ENCODE measurements at regions not wholly inside any gene's neighbourhood (a gene's known extent, or its start where the extent isn't known, plus 50 kb on each side); places are given as distances from the start of the nearest gene placed in this dataset.
A peak's percentile ranks its signal among the peaks of the same experiment; 100 is the strongest.
"Not testable (repeated sequence)": the region's sequence is repeated elsewhere in the genome, so short reads cannot be mapped to it uniquely, and the experiment has no call there.

GRCh38 chr12:72168851-72169250 lies 103.3 kb upstream of the TRHDE start:
- no peak for DNase-seq

DNA sequence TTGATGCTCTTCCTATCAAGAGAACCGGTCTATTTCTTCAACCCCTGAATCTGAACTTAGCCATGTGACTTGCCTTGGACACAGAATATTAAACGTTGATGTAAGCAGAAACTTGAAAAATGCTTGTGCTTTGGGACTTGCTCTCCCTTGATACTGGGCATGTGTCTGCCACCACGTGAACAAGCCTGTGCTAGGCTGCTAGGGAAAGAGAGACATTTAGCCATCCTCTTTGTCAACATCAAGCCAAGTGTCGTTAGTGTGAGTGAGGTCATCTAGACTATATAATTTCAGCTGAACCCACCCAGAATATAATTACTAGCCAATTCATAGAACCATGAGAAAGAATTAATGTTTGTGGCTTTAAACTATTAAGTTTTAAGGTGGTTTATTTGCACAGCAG lies 98.2 kb upstream of the TRHDE start:
- no peak for DNase-seq

- DNase-seq, result no peak
Measured at GRCh38 chr12:72178244-72178643, 93.9 kb upstream of the TRHDE start.

DNA sequence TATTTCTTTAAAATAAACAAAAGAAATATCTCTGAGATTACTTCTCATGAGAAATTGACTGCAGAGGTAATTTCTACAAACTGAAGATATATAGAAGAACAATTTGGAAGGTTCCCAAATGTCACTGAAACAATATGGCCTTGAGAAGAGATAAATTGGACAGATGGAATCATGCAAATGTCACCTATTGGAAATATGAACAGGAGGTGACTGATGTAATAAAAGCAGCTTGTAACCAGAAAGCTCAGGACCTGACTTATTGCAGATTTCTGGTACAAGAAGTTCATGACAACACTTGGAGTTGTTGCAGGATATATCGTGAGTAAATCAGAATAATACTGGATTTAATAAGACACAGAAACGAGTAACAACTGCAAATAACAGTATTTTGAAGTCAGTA lies 93.3 kb upstream of the TRHDE start:
- DNase-seq, result no peak

DNA sequence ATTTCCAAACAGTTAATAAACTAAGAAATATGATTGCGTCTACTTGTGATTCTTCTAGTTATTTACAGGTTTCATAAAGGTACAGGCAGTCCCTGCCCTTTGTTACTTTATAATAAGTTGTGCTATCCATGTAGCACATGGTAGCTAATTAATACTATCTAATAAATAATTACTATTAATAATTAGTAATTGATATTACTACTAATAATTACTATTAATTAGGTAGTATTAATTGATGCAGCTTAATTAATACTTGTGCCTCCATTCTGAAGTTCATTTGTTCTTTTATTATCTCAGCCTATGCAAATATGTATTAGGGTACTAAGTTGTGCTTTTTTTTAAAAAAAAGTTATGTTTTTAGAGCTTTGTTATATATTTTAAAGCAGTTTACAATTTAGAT lies 92.3 kb upstream of the TRHDE start:
- DNase-seq, result no peak

DNA sequence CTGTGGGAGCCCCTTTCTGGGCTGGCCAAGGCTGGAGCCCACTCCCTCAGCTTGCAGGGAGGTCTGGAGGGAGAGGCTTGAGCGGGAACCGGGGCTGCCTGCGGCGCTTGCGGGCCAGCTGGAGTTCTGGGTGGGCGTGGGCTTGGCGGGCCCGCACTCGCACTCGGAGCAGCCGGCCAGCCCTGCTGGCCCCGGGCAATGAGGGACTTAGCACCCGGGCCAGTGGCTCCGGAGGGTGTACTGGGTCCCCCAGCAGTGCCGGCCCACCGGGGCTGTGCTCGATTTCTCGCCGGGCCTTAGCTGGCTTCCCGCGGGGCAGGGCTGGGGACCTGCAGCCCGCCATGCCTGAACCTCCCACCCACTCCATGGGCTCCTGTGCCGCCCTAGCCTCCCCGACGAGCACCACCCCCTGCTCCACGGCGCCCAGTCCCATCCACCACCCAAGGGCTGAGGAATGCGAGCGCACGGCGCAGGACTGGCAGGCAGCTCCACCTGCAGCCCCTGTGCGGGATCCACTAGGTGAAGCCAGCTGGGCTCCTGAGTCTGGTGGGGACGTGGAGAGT lies 87.1 kb upstream of the TRHDE start:
- DNase-seq, result not testable (repeated sequence)

- no peak for DNase-seq
Measured at GRCh38 chr12:72189266-72189665, 82.9 kb upstream of the TRHDE start.

DNA sequence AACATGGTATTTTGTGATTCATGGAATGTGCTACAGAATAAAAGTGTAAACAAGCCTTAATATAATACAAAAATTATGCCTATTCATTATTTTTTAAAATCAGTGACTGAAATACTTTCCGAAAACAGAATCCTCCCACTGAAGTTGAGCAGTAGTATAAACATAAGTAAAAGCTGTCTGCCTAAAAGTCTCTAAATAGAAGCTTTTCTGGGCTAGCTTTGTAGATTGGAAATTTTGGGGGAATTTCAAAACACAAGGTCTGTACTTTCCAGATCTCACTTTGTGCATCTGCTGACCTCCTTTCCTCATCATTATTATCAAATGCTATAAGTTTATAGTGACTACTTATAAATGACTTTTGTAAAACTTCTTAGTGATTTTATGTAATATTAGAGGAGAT lies 80.4 kb upstream of the TRHDE start:
- DNase-seq, result no peak

GRCh38 chr12:72197790-72198189 lies 74.4 kb upstream of the TRHDE start:
- DNase-seq, result no peak

- no peak for DNase-seq
Measured at GRCh38 chr12:72201457-72201856, 70.7 kb upstream of the TRHDE start.

DNA sequence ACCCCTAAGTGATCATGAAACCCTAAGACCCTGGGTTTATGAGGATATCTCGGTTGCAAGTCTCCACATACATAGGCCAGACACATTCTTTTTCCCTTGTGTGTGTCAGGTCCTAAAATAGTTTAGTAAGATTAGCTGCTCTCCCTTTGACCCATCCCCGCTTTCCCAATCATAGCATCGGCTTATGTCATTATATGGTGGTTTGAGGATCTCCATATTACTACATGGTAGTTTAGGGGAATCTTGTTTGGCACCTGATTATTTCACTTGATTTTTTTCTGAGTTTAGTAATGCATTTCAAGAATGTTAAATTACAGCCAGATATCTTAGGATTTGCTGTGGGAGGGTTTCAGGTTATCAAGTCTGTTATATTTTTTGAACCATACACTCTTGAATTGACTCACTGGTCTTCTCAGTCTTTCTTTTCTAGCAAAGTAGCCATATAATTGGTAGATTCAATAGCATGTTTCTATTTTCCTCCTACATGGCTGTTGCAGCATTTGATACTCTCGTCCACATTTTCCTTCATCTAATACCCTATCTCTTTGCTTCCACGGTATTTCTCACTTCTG lies 68.3 kb upstream of the TRHDE start:
- no peak for DNase-seq

DNA sequence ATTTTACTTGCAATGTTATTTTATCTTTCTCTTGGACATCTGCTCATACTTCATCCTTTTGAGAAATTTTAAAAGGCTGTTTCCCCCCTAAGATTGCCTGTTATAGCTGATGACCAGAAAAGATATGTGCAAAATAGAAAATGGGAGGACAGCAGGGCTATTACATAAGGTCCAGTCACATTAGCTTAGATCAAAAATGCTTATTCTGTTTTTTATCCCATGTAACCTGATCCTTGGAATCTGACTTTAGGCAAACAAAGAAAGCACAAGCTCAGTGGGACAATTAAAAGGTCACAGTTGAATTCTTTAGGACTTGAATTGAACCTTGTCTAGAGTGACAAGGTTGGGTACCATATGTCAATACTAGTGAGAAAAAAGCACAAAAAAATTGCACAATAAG lies 65.1 kb upstream of the TRHDE start:
- DNase-seq, result peak; percentile 40

- no peak for DNase-seq
Measured at GRCh38 chr12:72207486-72208409, 64.4 kb upstream of the TRHDE start.

DNA sequence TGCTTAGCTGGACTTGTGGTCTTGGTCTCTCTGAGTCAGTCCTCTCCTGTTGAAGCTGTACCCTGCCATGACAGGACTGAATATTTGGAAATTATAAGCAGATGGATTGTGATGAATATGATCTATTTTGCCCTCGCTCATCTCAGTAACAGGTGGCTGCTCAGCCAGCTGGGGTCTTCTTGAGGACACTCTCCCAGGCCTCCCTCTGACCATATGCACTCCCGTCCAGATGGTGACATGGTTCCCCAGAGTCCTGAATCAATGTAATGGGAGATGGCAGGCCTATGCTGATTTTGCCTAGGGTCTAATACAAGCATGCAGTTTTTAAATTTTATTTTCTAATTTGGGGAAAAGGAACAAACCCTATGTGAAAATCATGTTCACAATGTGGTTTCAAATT lies 63.1 kb upstream of the TRHDE start:
- no peak for DNase-seq

GRCh38 chr12:72214163-72214562 lies 58.0 kb upstream of the TRHDE start:
- DNase-seq, result no peak

GRCh38 chr12:72215287-72215686 lies 56.9 kb upstream of the TRHDE start:
- DNase-seq, result not testable (repeated sequence)

DNA sequence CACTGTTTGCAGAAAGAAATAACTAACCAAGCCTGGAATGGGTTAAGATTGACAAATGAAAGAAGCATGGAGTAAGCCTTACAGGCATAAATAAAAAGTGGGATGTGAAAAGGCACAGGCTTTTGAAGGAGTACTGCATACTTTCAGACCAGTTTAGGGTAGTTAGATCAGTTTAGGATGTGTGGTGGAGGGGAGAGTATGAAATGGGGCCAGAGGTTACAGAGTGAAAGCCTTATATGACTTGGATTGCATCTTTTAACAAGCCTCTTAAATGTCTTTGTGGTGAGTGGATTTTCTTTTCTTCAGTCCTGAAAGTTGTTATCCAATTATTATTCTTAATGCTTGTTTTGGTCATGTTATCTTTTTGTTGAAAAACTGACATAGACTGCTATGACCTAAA lies 52.2 kb upstream of the TRHDE start:
- DNase-seq, result no peak
